T-helper 1 cell (primary cell): ENCODE measurements at regions not wholly inside any gene's neighbourhood (a gene's known extent, or its start where the extent isn't known, plus 50 kb on each side); places are given as distances from the start of the nearest gene placed in this dataset.
"Not testable (repeated sequence)": the region's sequence is repeated elsewhere in the genome, so short reads cannot be mapped to it uniquely, and the experiment has no call there.

Source experiments
- DNase-seq, 5 donors: peaks; one replicate each; pipeline ENCODE4 v3.0.0-alpha.2; 2012 to 2020

DNA sequence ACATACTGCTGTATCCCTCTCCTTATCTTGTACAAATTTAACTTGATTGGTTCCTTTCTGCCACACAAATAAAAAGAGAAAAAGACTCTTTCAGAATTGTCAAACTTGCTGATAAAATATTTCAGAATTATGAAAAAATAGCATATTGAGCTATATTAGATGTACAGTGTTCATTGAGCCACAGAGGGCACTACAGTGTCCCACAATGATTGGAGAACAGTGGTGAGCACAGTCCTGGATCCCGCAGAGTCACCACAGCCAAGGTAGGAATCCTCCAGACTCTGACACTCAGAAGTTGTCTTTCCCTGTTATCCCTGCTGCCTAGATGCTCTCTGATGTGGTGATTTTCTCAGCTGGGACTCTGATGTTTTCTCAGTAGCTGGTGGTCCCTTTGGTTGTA is 1281.3 kb upstream of the ZEB2 start:
- no peak for DNase-seq

DNA sequence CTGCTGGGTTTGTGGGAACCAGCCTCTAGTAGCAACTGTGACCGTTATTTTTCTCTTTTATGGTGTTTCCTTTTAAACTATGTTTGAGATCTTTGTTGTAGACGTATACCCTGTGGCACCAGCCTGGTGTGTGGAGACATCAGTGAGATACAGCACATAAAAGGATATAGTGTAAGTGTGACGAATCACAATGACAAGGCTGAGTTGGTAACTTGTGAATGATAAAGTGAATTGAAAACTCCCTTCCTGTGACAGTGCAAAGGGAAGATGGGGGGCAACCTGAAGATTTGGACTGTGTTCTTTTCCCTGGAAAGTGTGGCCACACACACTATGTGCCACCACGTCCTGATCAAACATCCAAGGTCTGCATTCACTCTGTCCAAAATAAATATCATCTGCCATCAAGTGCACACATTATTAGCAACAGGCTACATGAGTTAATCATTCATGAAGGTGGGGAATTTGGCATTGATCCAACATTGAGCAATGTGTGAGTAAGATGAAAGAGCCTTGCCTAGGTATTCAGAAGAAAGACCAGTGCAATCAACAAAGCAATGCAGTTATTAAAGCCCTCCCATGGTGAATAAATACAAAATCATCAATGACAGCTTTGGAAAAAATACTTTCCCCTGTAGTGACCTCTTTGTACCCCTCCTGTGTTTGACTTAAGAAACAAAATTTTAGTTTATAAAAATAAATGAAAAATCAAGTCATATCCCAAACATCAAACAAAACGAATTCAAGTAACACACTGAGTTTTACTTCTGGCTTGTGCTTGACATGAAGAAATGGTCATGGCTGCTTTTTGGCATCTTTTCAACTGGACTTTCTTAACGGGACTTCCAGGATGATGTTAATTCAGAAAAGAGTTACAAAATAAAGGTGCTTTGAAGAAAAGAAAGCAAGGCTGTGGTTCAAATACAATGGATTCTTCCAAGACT is 1280.5 kb upstream of the ZEB2 start:
- DNase-seq = no peak

DNA sequence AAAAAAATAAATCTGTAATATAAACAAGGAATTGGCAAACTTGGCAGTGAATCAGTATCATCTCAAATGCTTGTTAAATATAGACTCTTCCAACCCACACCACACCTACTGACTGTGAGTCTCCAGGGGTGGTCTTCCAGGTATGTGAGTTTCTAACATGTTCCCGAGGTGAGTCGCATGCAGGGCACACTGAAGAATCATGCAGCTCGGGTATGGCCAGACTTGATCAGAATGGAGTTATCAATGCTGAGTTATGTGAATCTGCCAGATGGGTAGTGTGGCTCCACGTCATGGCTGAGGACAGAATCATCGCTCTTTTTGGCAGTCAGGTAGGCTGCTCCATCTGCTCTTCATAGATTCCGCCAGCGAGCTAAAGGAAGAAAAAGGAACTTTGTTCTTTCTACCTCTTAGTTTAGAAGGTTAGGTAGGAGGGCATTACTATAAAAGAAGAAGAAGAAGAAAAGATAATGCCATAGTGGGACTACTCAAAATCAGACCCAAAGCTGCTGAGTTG is 1279.7 kb upstream of the ZEB2 start:
- no peak for DNase-seq

DNA sequence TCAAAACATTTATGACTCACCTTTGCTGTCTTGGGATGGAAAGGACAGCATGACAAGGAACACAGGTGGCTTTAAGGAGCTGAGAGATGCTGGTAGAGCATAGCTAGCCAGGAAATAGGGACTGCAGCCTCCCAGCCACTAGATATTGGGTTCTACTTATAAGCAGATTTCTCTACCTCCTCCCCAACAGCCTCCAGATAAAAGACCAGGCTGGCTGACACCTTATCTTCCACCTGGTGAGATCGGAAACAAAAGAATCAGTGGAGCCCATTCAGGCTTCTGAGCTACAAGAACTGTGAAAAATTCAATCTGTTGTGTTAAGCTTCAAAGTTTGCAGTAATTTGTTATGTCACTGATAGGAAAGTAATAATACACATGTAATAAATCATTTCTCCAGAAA is 1278.5 kb upstream of the ZEB2 start:
- DNase-seq = no peak

DNA sequence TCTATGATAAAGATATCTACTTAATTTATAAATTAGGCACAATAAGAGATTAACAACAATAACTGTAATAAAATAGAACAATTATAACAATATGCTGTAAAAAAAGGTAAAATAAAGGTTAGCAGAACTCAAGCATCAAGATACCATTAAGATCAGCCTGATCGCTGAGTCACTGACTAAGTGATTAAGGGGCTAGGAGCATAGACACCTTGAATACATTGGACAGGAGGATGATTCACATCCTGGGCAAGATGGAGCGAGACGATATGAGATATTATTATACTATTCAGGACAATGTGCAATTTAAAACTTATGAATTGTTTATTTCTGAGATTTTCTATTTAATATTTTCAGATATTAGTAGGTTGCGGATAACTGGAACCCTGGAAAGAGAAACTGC is 1277.8 kb upstream of the ZEB2 start:
- no peak for DNase-seq

DNA sequence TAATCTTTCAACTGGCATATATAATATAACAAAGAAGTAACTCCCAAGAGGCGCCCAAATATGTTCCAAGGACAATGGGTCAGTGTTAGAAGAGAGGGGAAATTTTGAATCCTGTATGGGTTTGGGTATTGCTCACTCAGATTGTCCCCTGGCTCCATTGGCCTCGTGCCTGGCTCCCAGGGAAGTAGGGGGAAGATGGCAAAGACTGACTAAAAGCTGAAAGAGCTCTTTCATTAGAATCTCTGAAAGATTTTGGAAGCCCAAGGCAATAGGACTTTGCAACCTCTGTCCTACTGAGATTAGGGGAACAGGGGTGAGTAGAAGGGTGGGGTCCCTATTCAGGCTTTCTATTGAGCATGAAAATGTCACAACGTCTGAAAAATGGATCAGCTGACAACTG is 1272.8 kb upstream of the ZEB2 start:
- no peak for DNase-seq

DNA sequence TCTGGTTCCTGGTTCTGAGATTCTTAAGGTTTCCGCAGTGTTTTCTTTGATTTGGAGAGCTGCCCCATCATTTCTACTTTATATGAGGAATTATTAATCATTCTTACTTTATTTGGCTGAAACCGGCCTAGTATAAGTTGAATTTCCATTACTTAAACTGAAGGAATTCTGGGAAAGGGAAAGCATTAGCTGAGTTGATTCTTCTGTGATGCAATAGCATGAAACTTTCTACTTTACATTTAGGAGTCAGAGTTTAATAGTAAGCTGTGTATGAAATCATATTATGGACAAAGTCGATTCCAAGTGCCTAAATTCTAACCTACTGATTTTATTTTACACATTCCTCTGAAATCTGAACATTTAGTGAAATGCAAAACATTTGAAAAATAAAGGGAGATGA is 1269.7 kb upstream of the ZEB2 start:
- DNase-seq = no peak

DNA sequence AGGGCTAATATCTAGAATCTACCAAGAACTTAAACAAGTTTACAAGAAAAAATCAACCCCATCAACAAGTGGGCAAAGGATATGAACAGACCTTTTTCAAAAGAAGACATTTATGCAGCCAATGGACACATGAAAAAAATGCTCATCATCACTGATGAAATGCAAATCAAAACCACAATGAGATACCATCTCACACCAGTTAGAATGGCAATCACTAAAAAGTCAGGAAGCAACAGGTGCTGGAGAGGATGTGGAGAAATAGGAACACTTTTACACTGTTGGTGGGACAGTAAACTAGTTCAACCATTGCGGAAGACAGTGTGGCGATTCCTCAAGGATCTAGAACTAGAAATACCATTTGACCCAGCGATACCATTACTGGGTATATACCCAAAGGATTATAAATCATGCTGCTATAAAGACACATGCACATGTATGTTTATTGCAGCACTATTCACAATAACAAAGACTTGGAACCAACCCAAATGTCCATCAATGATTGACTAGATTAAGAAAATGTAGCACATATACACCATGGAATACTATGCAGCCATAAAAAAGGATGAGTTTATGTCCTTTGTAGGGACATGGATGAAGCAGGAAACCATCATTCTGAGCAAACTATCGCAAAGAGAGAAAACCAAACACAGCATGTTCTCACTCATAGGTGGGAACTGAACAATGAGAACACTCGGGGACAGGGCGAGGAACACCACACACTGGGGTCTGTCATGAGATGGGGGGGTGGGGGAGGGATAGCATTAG is 1267.9 kb upstream of the ZEB2 start:
- not testable (repeated sequence) for DNase-seq

DNA sequence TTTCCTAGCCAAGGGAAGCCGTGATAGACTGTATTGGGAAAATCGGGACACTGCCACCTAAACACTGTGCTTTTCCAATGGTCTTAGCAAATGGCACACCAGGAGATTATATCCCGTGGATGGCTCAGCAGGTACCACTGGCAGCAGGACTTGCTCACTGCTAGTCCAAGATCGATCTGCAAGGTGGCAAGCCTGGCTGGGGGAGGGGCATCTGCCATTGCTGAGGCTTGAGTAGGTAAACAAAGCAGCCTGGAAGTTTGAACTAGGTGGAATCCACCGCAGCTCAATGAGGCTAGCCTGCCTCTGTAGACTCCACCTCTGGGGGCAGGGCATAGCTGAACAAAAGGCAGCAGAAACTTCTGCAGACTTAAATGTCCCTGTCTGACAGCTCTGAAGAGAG is 1262.7 kb upstream of the ZEB2 start:
- not testable (repeated sequence) for DNase-seq

DNA sequence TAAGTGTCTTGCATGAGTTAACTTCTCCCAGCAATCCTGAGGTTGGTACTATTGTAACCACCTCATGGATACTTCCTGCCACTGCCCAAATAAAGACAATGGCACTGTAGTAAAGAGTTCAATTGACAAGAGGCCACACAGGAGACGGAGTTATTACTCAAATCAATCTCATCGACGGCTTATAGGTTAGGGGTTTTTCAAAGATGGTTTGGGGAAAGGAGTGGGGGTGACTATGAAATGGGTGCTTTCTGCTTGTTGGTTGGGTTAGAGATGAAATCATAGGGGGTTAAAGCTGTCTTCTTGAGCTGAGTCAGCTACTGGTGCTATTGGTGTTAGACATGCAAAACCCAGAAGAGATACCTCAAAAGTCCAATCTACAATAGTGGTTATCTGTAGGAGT is 1258.0 kb upstream of the ZEB2 start:
- DNase-seq = no peak

DNA sequence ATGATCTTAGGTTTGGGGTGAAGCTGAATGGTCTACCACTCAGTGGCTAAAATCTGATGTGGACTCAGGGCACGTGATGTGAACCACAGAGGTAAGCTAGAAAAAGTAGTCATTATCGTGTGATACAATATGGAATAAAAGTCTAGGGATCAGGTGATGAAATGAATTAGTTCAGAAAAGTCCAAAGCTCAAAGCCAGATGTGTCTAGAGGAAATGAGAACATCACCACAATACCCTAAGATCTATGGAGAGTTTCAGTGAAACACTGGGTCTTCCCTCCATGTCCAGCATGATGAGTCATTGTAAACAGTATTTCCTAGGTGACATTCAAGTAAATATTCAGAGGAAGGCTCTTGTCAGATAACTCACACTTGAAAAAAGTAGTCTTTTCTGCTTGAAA is 1257.4 kb upstream of the ZEB2 start:
- DNase-seq = no peak

DNA sequence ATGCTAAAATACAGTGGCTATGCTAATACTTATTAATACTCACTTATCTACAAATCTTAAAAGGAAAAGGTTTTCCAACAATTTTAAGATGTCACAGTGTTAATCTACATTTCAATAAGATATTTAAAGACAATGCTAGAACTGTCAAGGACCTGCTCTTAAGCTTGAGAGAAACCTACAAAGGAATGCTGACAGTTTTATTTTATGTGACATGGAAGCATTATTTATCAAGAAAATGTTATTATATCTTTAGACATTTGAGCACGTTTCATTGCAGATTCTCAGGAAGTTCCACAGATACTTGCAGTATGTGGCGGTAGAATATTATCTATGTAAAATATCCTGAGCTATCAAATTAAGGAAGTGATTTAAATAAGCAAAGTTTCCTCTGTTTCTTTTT is 1255.7 kb upstream of the ZEB2 start:
- DNase-seq = no peak

DNA sequence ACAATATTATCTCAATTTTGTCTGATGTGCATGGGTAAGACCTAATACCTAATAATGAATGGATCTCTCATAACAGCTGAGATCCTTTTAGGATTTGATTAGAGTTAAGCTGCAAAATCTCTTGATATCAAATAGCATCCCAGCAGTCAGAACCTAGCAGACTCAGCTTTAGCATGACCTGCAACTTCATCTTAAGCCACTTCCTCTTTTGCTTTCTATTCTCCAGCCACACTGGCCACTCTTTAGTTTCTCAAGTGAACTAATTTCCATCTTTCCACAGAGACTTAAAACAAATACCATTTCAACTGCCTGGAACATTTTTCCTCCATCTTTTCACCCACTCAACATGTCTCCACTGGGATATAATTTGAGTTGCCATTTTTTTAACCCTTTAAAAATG is 1251.6 kb upstream of the ZEB2 start:
- DNase-seq = no peak

DNA sequence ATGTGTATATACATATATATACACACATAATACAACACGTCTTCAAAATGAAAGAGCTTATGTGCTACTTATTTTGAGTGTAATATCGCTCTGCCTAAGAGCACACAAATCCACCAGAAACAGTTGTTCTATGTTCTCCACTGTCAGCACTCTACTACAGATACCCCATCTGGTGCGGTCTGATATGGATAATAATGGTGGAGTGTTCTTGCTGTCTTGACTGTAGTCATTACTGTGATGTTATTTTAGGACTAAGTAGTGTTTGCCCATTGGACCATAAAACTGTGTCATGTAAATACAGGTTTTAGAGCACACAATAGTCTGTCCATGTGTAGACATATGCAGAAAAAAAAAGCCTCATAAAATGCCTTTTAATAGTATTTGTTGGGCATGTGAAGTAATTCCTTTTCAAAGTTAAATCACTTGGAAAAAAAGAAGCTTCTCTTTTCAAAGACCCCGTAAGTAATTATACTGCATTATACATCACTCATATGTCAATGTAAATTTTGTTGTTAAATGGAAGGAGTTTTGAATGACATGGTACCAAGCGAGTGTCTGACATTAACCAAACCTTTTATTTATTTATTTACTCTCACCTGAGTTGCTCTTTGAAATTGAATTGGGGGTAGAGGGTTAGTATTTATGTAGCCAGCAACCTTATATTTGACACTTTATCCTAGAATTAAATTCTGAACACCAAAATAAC is 1249.2 kb upstream of the ZEB2 start:
- no peak for DNase-seq

DNA sequence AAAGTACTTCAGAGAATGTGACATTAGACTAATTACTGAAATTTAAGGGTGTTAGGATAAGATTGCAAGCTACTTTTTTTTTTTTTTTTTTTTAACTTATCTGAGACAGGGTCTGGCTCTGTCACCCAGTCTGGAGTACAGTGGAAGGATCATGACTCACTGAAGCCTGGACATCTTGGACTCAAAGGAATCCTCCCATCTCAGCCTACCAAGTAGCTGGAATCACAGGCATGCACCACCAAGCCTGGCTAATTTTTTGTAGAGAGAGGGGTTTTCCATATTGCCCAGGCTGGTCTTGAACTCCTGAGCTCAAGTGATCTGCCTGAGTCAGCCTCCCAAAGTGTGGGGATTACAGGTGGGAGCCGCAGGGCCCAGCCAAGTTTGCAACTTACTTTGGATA is 1246.0 kb upstream of the ZEB2 start:
- no peak for DNase-seq

DNA sequence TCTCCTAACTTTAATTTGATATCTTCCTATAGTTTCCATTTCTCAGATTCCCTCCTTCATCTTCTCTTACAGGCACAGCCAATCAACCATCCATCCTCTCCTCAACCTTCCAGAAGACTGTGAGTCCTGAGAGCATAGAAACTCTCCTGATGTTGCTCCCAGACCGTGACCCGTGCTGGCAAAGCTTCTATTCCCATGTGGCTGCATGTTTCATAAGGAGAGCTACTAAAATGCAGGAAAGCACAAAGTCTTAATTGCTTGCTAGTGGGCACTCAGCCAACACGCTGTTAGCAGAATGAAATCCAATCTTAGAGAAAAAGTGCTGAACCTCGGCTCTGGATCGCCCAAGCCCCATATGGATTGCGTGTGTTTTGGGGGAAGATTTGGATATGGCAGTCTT is 1244.7 kb upstream of the ZEB2 start:
- no peak for DNase-seq

DNA sequence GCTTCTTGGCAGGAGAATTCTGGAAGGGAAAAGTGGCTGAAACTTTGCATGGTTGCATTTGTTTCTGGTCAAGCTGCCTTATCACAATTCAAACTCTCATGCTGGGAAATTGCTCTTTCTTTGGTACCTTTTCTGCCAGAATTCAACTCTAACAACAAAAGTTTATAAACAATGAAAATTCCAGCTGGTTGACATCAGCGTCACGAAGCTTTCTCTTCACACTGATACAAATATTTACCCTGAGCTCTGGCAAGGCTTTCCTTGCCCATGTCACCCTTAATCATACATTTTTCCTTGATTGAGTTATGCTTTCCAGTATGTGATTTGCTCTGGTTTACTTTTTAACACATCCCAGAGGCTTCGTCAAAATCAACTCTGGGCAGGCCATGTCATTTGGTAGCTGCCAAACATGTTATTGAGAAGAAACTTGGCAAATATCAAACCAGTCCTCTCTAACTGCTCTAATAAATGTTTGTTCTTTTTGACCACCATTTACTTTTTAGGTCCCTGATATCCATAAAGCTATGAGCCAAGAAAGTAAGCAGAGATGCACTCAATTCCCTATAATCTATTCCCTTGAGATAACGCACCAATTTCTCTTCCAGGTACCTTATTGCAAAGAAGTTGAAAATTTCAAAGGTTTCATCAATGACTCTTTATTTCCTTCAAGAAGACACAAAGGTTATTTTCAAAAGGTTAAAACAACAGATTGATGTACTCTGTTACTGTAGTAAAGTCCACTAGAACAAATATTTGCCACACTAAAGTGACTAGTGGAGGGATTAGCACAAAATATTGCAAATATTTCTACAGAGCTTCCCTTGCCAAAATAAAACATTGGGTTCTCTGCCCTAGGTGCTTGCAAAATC is 1241.1 kb upstream of the ZEB2 start:
- no peak for DNase-seq

DNA sequence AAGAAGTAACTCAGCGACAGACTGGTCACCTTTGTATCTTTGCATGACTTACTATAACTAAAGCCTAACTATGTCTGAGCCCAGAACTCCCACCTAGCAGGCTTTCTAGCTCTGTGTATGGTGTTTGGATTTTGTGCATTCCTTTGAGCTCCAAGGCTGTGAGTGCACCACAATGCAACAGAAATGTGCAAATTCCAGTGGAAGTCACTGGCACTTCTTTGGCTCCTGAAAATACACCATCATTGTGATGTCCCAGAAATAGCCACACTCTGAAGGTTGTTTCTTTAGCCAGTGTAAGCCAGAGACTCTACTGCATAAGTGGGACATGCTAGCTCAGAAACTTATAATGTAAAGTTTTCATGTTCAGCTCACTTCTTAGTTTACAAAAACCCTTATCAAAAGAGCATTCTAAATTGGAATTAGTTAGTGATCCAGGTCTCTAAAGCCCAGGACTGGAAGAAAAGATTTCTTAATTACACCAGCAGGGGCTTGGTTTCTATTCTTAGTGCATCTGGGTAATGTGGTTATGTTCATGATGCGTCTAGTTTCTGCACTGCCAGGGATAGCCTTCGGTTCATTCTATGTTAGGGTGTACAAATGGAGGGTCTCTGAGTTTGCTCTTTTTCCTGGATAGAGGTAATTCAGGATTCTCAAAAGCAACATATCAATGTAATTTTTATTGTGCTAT is 1239.5 kb upstream of the ZEB2 start:
- DNase-seq = no peak

DNA sequence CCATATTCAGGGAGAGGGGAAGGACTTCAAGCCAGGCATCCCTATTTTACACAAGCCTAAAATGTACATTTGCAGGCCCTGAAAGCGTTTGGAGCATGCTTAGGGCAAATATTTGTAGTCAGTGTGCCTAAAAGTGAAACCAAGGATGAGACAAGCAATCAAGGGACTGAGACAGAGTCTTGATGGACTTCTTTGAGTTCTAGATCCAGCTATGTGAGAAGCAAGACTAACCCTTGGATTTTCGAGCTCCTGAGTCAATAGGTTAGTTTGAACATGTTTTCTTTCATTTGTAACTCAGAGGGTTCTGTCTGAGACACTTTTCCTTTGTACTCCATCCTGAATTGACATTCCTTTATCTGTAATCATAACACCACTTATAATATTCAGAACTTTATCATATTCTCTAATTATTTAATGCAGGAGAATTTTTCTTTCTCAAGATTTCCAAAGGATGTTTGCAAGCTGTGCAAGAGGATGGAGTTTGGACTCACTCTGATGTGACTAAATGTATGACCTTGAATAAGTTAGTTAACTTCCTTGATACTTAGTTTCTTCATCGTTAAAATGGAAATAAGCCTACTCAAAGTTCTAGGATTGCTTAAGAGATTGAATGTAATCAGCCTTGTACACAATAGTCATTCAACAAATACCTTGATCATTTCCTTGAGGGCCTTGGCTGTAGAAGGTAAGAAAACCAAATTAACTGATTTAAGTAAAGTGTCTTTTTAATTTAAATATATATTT is 1237.8 kb upstream of the ZEB2 start:
- DNase-seq = no peak

DNA sequence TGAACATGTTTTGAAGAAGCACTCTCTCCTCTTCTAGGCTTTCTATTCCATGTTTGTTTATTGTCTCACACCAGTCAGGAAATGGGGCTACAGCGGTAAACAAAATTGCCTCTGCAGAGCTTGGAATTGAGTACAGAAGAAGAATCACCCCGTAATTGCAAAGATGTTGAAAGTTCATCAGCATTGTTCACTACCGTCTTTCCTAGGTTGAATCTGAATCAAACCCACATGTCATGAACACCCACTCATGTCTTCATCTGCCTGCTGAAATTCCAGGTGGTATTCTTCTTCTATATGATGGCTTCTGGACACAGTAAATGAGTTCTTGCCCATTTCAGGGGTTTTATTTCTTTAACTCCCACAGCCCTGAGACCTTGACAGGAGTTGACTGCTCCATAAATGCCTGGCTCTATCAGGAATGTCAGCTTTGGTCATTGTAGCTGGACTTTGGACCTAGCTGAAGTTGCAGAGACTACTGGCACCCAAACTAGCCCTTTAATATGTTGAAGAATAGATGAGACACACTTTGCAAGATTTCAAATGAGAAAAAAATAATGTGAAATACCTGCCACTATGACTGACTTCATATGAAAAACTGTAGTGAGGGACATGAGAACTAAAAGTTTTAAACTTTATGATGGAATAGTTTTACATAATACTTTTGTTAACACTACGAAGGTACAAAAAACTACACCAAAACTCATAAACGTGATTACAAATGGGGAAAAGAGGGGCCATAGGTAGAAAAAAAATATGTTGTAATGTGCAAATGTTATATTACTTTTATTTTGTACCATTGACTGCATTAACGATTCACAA is 1235.3 kb upstream of the ZEB2 start:
- DNase-seq = no peak
